Karpas-422 (cell line): ENCODE measurements at regions not wholly inside any gene's neighbourhood (a gene's known extent, or its start where the extent isn't known, plus 50 kb on each side); places are given as distances from the start of the nearest gene placed in this dataset.
"Not testable (repeated sequence)": the region's sequence is repeated elsewhere in the genome, so short reads cannot be mapped to it uniquely, and the experiment has no call there.

Experiments
- DNase-seq: peaks from one replicate; pipeline ENCODE4 v3.0.0-alpha.2; 2015
- H2AFZ ChIP-seq: fragments of 200-600 bp; sonication (generic); 2 replicates; pipeline ENCODE4 v1.6.1; 2014; ENCODE audit warnings: antibody characterized with exemption, low read length, mixed read lengths
- H3K27ac ChIP-seq: fragments of 200-600 bp; sonication (generic); 2 replicates; pipeline ENCODE4 v1.5.1; 2014; ENCODE audit warnings: mild to moderate bottlenecking, low read length, moderate library complexity
- H3K27me3 ChIP-seq: fragments of 200-600 bp; sonication (generic); 2 replicates; pipeline ENCODE4 v1.6.1; 2014; ENCODE audit warnings: low read length, mixed read lengths
- H3K36me3 ChIP-seq: fragments of 200-600 bp; sonication (generic); 2 replicates; pipeline ENCODE4 v1.6.1; 2014; ENCODE audit warnings: low read length, mixed read lengths; ENCODE audit not compliant: insufficient read depth
- H3K4me1 ChIP-seq: fragments of 200-600 bp; sonication (generic); 2 replicates; pipeline ENCODE4 v1.6.1; 2014; ENCODE audit warnings: mild to moderate bottlenecking, low read length, mixed read lengths
- H3K4me2 ChIP-seq: fragments of 200-600 bp; sonication (generic); 2 replicates; pipeline ENCODE4 v1.6.1; 2014; ENCODE audit warnings: low read length, low read depth, mild to moderate bottlenecking; ENCODE audit not compliant: poor library complexity, severe bottlenecking
- H3K4me3 ChIP-seq: fragments of 200-600 bp; sonication (generic); 2 replicates; pipeline ENCODE4 v1.5.1; 2014; ENCODE audit warnings: mild to moderate bottlenecking, antibody characterized with exemption, low read length, mixed read lengths
- H3K79me2 ChIP-seq: fragments of 200-600 bp; sonication (generic); 2 replicates; pipeline ENCODE4 v1.6.1; 2014; ENCODE audit warnings: mild to moderate bottlenecking, low read length, mixed read lengths
- H3K9ac ChIP-seq: fragments of 200-600 bp; sonication (generic); 2 replicates; pipeline ENCODE4 v1.6.0; 2014; ENCODE audit warnings: low read length
- H3K9me2 ChIP-seq: fragments of 200-600 bp; sonication (generic), shearing (Covaris generic); replicated peaks from 2 replicates; pipeline ENCODE4 v1.6.0; 2014; ENCODE audit warnings: mild to moderate bottlenecking, low read length, moderate library complexity; ENCODE audit not compliant: insufficient read depth
- H3K9me3 ChIP-seq: fragments of 300-700, 200-600 bp; sonication (generic); 2 replicates; pipeline ENCODE4 v1.6.1; 2014; ENCODE audit warnings: low read length, mixed read lengths
- H4K20me1 ChIP-seq: fragments of 200-600 bp; sonication (generic); 2 replicates; pipeline ENCODE4 v1.6.1; 2014; ENCODE audit warnings: mild to moderate bottlenecking, antibody characterized with exemption, low read length, low read depth; ENCODE audit not compliant: insufficient read depth

GRCh38 chrX:118225711-118226428 lies 109.3 kb upstream of the KLHL13 start:
- Histone ChIP-seq H2AFZ (peak overlapping the region; percentile 4; the same call in 1 of the 2 replicates), H3K4me3 (no peak overlapping the region), H3K9ac (no peak overlapping the region), H3K36me3 (no peaks in the 10 kb centered on the region), H3K79me2 (no peaks in the 10 kb centered on the region), H3K27me3 (no peaks in the 10 kb centered on the region), H3K4me2 (peak overlapping the region; percentile 35), H3K27ac (no peak overlapping the region), H3K9me2 (no peaks in the 10 kb centered on the region), H4K20me1 (no peaks in the 10 kb centered on the region), H3K9me3 (no peaks in the 10 kb centered on the region), H3K4me1 (peaks cover 38% of the 10 kb centered on the region)
- peak; percentile 75 for DNase-seq

- Histone ChIP-seq H3K27ac (no peak overlapping the region), H3K4me3 (no peak overlapping the region), H3K4me2 (no peak overlapping the region), H2AFZ (no peak overlapping the region), H3K36me3 (no peaks in the 10 kb centered on the region), H3K9me2 (no peaks in the 10 kb centered on the region), H3K9me3 (no peaks in the 10 kb centered on the region), H3K9ac (no peak overlapping the region), H3K79me2 (no peaks in the 10 kb centered on the region), H3K27me3 (no peaks in the 10 kb centered on the region), H3K4me1 (peaks cover 22% of the 10 kb centered on the region), H4K20me1 (no peaks in the 10 kb centered on the region)
- no peak for DNase-seq
Observed at GRCh38 chrX:118228041-118228440, 111.4 kb upstream of the KLHL13 start.

GRCh38 chrX:118228456-118228855 lies 111.8 kb upstream of the KLHL13 start:
- H3K4me3 ChIP-seq = no peak overlapping the region
- no peak overlapping the region for H3K27ac ChIP-seq
- H3K4me1 ChIP-seq = peaks cover 18% of the 10 kb centered on the region
- no peaks in the 10 kb centered on the region for H3K9me2 ChIP-seq
- H3K9me3 ChIP-seq = no peaks in the 10 kb centered on the region
- no peak overlapping the region for H3K9ac ChIP-seq
- H3K27me3 ChIP-seq = no peaks in the 10 kb centered on the region
- no peaks in the 10 kb centered on the region for H3K79me2 ChIP-seq
- H2AFZ ChIP-seq = no peak overlapping the region
- H3K36me3 ChIP-seq = no peaks in the 10 kb centered on the region
- DNase-seq = no peak
- no peaks in the 10 kb centered on the region for H4K20me1 ChIP-seq
- no peak overlapping the region for H3K4me2 ChIP-seq

- no peaks in the 10 kb centered on the region for H4K20me1 ChIP-seq
- no peaks in the 10 kb centered on the region for H3K9me2 ChIP-seq
- H3K36me3 ChIP-seq = no peaks in the 10 kb centered on the region
- DNase-seq = no peak
- no peaks in the 10 kb centered on the region for H3K79me2 ChIP-seq
- H3K27me3 ChIP-seq = no peaks in the 10 kb centered on the region
- no peak overlapping the region for H3K9ac ChIP-seq
- H3K4me2 ChIP-seq = no peak overlapping the region
- H2AFZ ChIP-seq = no peak overlapping the region
- H3K4me1 ChIP-seq = peaks cover 3% of the 10 kb centered on the region; the same call in 1 of the 2 replicates
- no peak overlapping the region for H3K4me3 ChIP-seq
- no peak overlapping the region for H3K27ac ChIP-seq
- no peaks in the 10 kb centered on the region for H3K9me3 ChIP-seq
Observed at GRCh38 chrX:118231464-118231863, 114.4 kb upstream of the WDR44 start.

GRCh38 chrX:118239178-118239870 lies 106.6 kb upstream of the WDR44 start:
- no peaks in the 10 kb centered on the region for H4K20me1 ChIP-seq
- H3K79me2 ChIP-seq = no peaks in the 10 kb centered on the region
- no peaks in the 10 kb centered on the region for H3K36me3 ChIP-seq
- no peak overlapping the region for H3K4me3 ChIP-seq
- no peaks in the 10 kb centered on the region for H3K27me3 ChIP-seq
- no peak overlapping the region for H3K4me2 ChIP-seq
- H3K9ac ChIP-seq = no peak overlapping the region
- H3K27ac ChIP-seq = no peak overlapping the region
- no peak overlapping the region for H2AFZ ChIP-seq
- DNase-seq = no peak
- H3K4me1 ChIP-seq = no peaks in the 10 kb centered on the region
- H3K9me2 ChIP-seq = no peaks in the 10 kb centered on the region
- no peaks in the 10 kb centered on the region for H3K9me3 ChIP-seq

- DNase-seq = no peak
- Histone ChIP-seq H3K27ac (no peak overlapping the region), H3K27me3 (no peaks in the 10 kb centered on the region), H3K79me2 (no peaks in the 10 kb centered on the region), H3K4me1 (no peaks in the 10 kb centered on the region), H4K20me1 (no peaks in the 10 kb centered on the region), H3K4me2 (no peak overlapping the region), H3K9me3 (no peaks in the 10 kb centered on the region), H3K9me2 (no peaks in the 10 kb centered on the region), H3K4me3 (no peak overlapping the region), H3K9ac (no peak overlapping the region), H3K36me3 (no peaks in the 10 kb centered on the region), H2AFZ (no peak overlapping the region)
Observed at GRCh38 chrX:118239913-118240698, 105.8 kb upstream of the WDR44 start.

- not testable (repeated sequence) for DNase-seq, H3K79me2 ChIP-seq, H3K9me3 ChIP-seq, H4K20me1 ChIP-seq, H3K4me2 ChIP-seq, H3K9ac ChIP-seq, H3K27ac ChIP-seq, H3K27me3 ChIP-seq, H2AFZ ChIP-seq, H3K36me3 ChIP-seq, H3K4me1 ChIP-seq, H3K9me2 ChIP-seq, H3K4me3 ChIP-seq
Observed at GRCh38 chrX:118246961-118247360, 98.9 kb upstream of the WDR44 start.

- Histone ChIP-seq H3K9me3 (no peaks in the 10 kb centered on the region), H4K20me1 (no peaks in the 10 kb centered on the region), H3K4me3 (no peak overlapping the region), H3K79me2 (no peaks in the 10 kb centered on the region), H3K36me3 (no peaks in the 10 kb centered on the region), H3K9me2 (no peaks in the 10 kb centered on the region), H3K27ac (no peak overlapping the region), H3K9ac (no peak overlapping the region), H2AFZ (no peak overlapping the region), H3K4me2 (no peak overlapping the region), H3K27me3 (no peaks in the 10 kb centered on the region), H3K4me1 (no peaks in the 10 kb centered on the region)
- no peak for DNase-seq
Observed at GRCh38 chrX:118249146-118249545, 96.8 kb upstream of the WDR44 start.
